Bronchial epithelial cell (primary cell): ENCODE measurements at regions not wholly inside any gene's neighbourhood (a gene's known extent, or its start where the extent isn't known, plus 50 kb on each side); places are given as distances from the start of the nearest gene placed in this dataset.

Experiments
- DNase-seq: peaks from one replicate; pipeline ENCODE4 v3.0.0-alpha.2; 2010; ENCODE audit warnings: low read depth
- FAIRE-seq: peaks from 2 replicates; lab custom pipeline; 2011; peaks lifted over from hg19 to GRCh38; lab: Jason Lieb, UNC
- H3K27me3 ChIP-seq: 2 replicates; pipeline ENCODE4 v1.5.1; 2011; ENCODE audit warnings: low read length; ENCODE audit not compliant: control insufficient read depth, insufficient read depth
- H3K36me3 ChIP-seq: 2 replicates; pipeline ENCODE4 v1.5.1; 2011; ENCODE audit warnings: low read length; ENCODE audit not compliant: control insufficient read depth, insufficient read depth
- H3K4me3 ChIP-seq: 2 replicates; pipeline ENCODE4 v1.5.1; 2011; ENCODE audit warnings: mild to moderate bottlenecking, low read depth, low read length, control low read depth
- CTCF ChIP-seq: IDR thresholded peaks from 2 replicates; pipeline ENCODE4 v1.5.1; 2011; ENCODE audit warnings: mild to moderate bottlenecking, moderate library complexity, low read length, control low read depth, inconsistent platforms; ENCODE audit not compliant: insufficient read depth, severe bottlenecking

- Histone ChIP-seq H3K36me3 (no peaks in the 10 kb centered on the region), H3K4me3 (no peak overlapping the region), H3K27me3 (no peaks in the 10 kb centered on the region)
- TF ChIP-seq CTCF, result no peak
- FAIRE-seq (no peak), DNase-seq (no peak)
Measured at GRCh38 chr4:115596265-115597001, 483.0 kb upstream of the NDST4 start.

- DNase-seq (no peak), FAIRE-seq (no peak)
- Histone ChIP-seq H3K36me3 (no peaks in the 10 kb centered on the region), H3K4me3 (no peak overlapping the region), H3K27me3 (no peaks in the 10 kb centered on the region)
- TF ChIP-seq CTCF, result no peak
Measured at GRCh38 chr4:115580901-115581300, 467.5 kb upstream of the NDST4 start.

DNA sequence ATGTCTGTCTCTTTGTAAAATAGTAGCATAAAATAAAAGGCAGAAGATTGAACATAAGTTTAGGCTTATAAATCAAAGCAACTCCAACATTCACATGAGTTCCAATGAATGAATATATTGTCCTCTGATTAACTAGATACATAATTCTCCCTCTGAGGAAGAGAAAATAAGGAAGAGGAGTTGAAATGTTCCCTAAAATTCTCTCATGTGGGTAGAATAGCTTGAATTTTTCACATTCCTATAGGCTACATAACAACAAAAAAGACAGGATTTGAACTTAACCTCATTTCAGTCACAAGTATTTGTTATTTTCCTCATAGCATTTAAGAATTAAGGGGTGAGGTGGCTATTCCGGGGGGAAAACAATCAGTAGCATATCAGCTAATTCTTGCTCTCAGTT is 462.4 kb upstream of the NDST4 start:
- Histone ChIP-seq H3K4me3 (no peak overlapping the region), H3K27me3 (no peaks in the 10 kb centered on the region), H3K36me3 (no peaks in the 10 kb centered on the region)
- no peak for FAIRE-seq
- DNase-seq, result no peak
- TF ChIP-seq CTCF, result no peak

DNA sequence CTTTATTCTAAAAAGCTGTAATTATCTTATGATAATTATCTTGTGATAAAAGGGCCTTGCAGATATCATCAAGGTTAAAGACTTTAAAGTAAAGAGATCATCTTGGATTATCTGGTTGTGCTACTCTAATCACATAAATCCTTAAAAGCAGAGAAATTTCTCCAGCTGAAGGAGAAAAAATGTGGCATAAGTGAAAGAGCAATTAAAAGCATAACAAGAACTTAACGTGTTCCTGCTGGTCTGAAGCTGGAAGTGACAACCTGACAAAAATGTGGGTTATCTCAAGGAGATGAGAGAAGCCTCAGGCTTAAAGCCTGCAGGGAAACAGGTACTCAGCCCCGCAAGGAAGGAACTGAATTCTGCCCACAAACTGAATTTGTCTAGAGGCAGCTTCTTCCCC is 449.1 kb upstream of the NDST4 start:
- Histone ChIP-seq H3K36me3 (no peaks in the 10 kb centered on the region), H3K4me3 (no peak overlapping the region), H3K27me3 (no peaks in the 10 kb centered on the region)
- DNase-seq (no peak), FAIRE-seq (no peak)
- no peak for TF ChIP-seq CTCF

- FAIRE-seq, result no peak
Measured at GRCh38 chr4:115548123-115548522, 434.7 kb upstream of the NDST4 start.

More at GRCh38 chr4:115548123-115548522, 434.7 kb upstream of the NDST4 start:
- no peak for TF ChIP-seq CTCF
- H3K27me3 ChIP-seq, result no peaks in the 10 kb centered on the region
- no peak for DNase-seq
- no peaks in the 10 kb centered on the region for H3K36me3 ChIP-seq
- no peak overlapping the region for H3K4me3 ChIP-seq
